ENCODE measurements at regions not wholly inside any gene's neighbourhood (a gene's known extent, or its start where the extent isn't known, plus 50 kb on each side); places are given as distances from the start of the nearest gene placed in this dataset.

GRCh38 chr11:116232364-116232828 lies 540.4 kb downstream of the BUD13 start:
- TF ChIP-seq ZNF331 (CRISPR knock-in tag; IDR thresholded peaks at IDR 0.05; ENCODE audit: low read depth), result no peak
- no peak overlapping the region for H3K27ac Mint-ChIP-seq
- Histone ChIP-seq H3K4me1 (ENCODE audit: insufficient read depth) (peaks cover 3% of the 10 kb centered on the region; the same call in 1 of the 2 replicates), H4K20me1 (replicated peaks; ENCODE audit: insufficient read depth) (peaks cover 6% of the 10 kb centered on the region; the same call in 1 of the 2 replicates), H3K27me3 (ENCODE audit: insufficient read depth) (no peaks in the 10 kb centered on the region), H3K4me2 (no peak overlapping the region), H3K27ac (ENCODE audit: low read depth) (no peak overlapping the region), H2AFZ (no peak overlapping the region), H3K4me3 (no peak overlapping the region), H3F3A (replicated peaks; ENCODE audit: low read depth) (no peaks in the 10 kb centered on the region), H3K9me2 (ENCODE audit: insufficient read depth) (no peaks in the 10 kb centered on the region), H3K36me3 (ENCODE audit: insufficient read depth) (no peaks in the 10 kb centered on the region), H3K79me2 (replicated peaks; ENCODE audit: insufficient read depth) (no peaks in the 10 kb centered on the region)
- peaks cover 9% of the 10 kb centered on the region for H3K4me1 Mint-ChIP-seq
- H3K4me3 Mint-ChIP-seq, result no peak overlapping the region
- no peaks in the 10 kb centered on the region for H3K9me3 Mint-ChIP-seq
- H3K27me3 Mint-ChIP-seq (ENCODE audit: insufficient read depth, low read depth, poor library complexity), result peaks cover 3% of the 10 kb centered on the region
- H3K36me3 Mint-ChIP-seq (ENCODE audit: low read depth), result no peaks in the 10 kb centered on the region
- DNase-seq (ENCODE audit: low spot score), result no peak
- no peak for ATAC-seq

GRCh38 chr11:116231543-116231942 lies 541.2 kb downstream of the BUD13 start:
- no peaks in the 10 kb centered on the region for H3K36me3 ChIP-seq (ENCODE audit: insufficient read depth)
- no peaks in the 10 kb centered on the region for H3F3A ChIP-seq (replicated peaks; ENCODE audit: low read depth)
- DNase-seq (ENCODE audit: low spot score) (no peak), ATAC-seq (no peak)
- H3K4me1 ChIP-seq (ENCODE audit: insufficient read depth), result peaks cover 3% of the 10 kb centered on the region; the same call in 1 of the 2 replicates
- no peaks in the 10 kb centered on the region for H3K9me3 Mint-ChIP-seq
- H3K27me3 Mint-ChIP-seq (ENCODE audit: insufficient read depth, low read depth, poor library complexity), result peaks cover 2% of the 10 kb centered on the region
- H2AFZ ChIP-seq, result no peak overlapping the region
- no peaks in the 10 kb centered on the region for H3K27me3 ChIP-seq (ENCODE audit: insufficient read depth)
- H3K9me2 ChIP-seq (ENCODE audit: insufficient read depth), result no peaks in the 10 kb centered on the region
- no peak for TF ChIP-seq ZNF331 (CRISPR knock-in tag; IDR thresholded peaks at IDR 0.05; ENCODE audit: low read depth)
- H3K36me3 Mint-ChIP-seq (ENCODE audit: low read depth), result no peaks in the 10 kb centered on the region
- peaks cover 12% of the 10 kb centered on the region for H3K4me1 Mint-ChIP-seq
- H3K4me2 ChIP-seq, result no peak overlapping the region
- H4K20me1 ChIP-seq (replicated peaks; ENCODE audit: insufficient read depth), result peaks cover 6% of the 10 kb centered on the region; the same call in 1 of the 2 replicates
- no peak overlapping the region for H3K27ac ChIP-seq (ENCODE audit: low read depth)
- H3K4me3 ChIP-seq, result no peak overlapping the region
- no peaks in the 10 kb centered on the region for H3K79me2 ChIP-seq (replicated peaks; ENCODE audit: insufficient read depth)
- no peak overlapping the region for H3K4me3 Mint-ChIP-seq
- H3K27ac Mint-ChIP-seq, result no peak overlapping the region

GRCh38 chr11:116230438-116230837 lies 542.3 kb downstream of the BUD13 start:
- Mint-ChIP-seq H3K4me3 (no peak overlapping the region), H3K9me3 (no peaks in the 10 kb centered on the region), H3K36me3 (ENCODE audit: low read depth) (no peaks in the 10 kb centered on the region), H3K27me3 (ENCODE audit: insufficient read depth, low read depth, poor library complexity) (peaks cover 2% of the 10 kb centered on the region), H3K4me1 (peaks cover 22% of the 10 kb centered on the region), H3K27ac (no peak overlapping the region)
- no peak overlapping the region for H3K4me2 ChIP-seq
- H3K9me2 ChIP-seq (ENCODE audit: insufficient read depth), result no peaks in the 10 kb centered on the region
- H3K79me2 ChIP-seq (replicated peaks; ENCODE audit: insufficient read depth), result no peaks in the 10 kb centered on the region
- peaks cover 7% of the 10 kb centered on the region; the same call in 1 of the 2 replicates for H3K4me1 ChIP-seq (ENCODE audit: insufficient read depth)
- DNase-seq (ENCODE audit: low spot score), result no peak
- no peak for ATAC-seq
- no peak overlapping the region for H2AFZ ChIP-seq
- H4K20me1 ChIP-seq (replicated peaks; ENCODE audit: insufficient read depth), result peaks cover 2% of the 10 kb centered on the region; the same call in 1 of the 2 replicates
- H3K4me3 ChIP-seq, result no peak overlapping the region
- H3F3A ChIP-seq (replicated peaks; ENCODE audit: low read depth), result no peaks in the 10 kb centered on the region
- no peak overlapping the region for H3K27ac ChIP-seq (ENCODE audit: low read depth)
- no peaks in the 10 kb centered on the region for H3K36me3 ChIP-seq (ENCODE audit: insufficient read depth)
- no peaks in the 10 kb centered on the region for H3K27me3 ChIP-seq (ENCODE audit: insufficient read depth)
- TF ChIP-seq ZNF462 (CRISPR knock-in tag; IDR thresholded peaks at IDR 0.05), result no peak
- no peak for TF ChIP-seq REST (IDR thresholded peaks at IDR 0.05; ENCODE audit: unreplicated experiment)
- TF ChIP-seq NANOG (IDR thresholded peaks at IDR 0.05; ENCODE audit: borderline replicate concordance), result no peak
- TF ChIP-seq JUNB (IDR thresholded peaks at IDR 0.05; ENCODE audit: unreplicated experiment), result no peak
- no peak for TF ChIP-seq CREB1 (CRISPR knock-in tag; IDR thresholded peaks at IDR 0.05; ENCODE audit: low read depth)
- no peak for TF ChIP-seq ZNF114 (CRISPR knock-in tag; IDR thresholded peaks at IDR 0.05)
